ENCODE measurements at regions not wholly inside any gene's neighbourhood (a gene's known extent, or its start where the extent isn't known, plus 50 kb on each side); places are given as distances from the start of the nearest gene placed in this dataset.
"Not testable (repeated sequence)": the region's sequence is repeated elsewhere in the genome, so short reads cannot be mapped to it uniquely, and the experiment has no call there.

- not testable (repeated sequence) for DNase-seq
Measured at GRCh38 chr2:33906129-33906528, 307.0 kb upstream of the FAM98A start.

- DNase-seq = no peak
Measured at GRCh38 chr2:33904801-33905200, 305.7 kb upstream of the FAM98A start.

- DNase-seq = no peak
Measured at GRCh38 chr2:33903701-33904100, 304.6 kb upstream of the FAM98A start.

- DNase-seq = no peak
Measured at GRCh38 chr2:33903215-33903614, 304.1 kb upstream of the FAM98A start.

GRCh38 chr2:33900610-33901009 is 301.5 kb upstream of the FAM98A start:
- no peak for DNase-seq

- no peak for DNase-seq
Measured at GRCh38 chr2:33897741-33898140, 298.6 kb upstream of the FAM98A start.

GRCh38 chr2:33893824-33894223 is 294.7 kb upstream of the FAM98A start:
- no peak for DNase-seq

GRCh38 chr2:33891616-33892015 is 292.5 kb upstream of the FAM98A start:
- DNase-seq = no peak

- DNase-seq = no peak
Measured at GRCh38 chr2:33890686-33891085, 291.6 kb upstream of the FAM98A start.

- DNase-seq = no peak
Measured at GRCh38 chr2:33877348-33878016, 278.4 kb upstream of the FAM98A start.

- no peak for DNase-seq
Measured at GRCh38 chr2:33873076-33873605, 274.0 kb upstream of the FAM98A start.

GRCh38 chr2:33859811-33860461 is 260.8 kb upstream of the FAM98A start:
- DNase-seq = no peak

GRCh38 chr2:33859176-33859575 is 260.1 kb upstream of the FAM98A start:
- no peak for DNase-seq

- DNase-seq = no peak
Measured at GRCh38 chr2:33848486-33848885, 249.4 kb upstream of the FAM98A start.

GRCh38 chr2:33839791-33840190 is 240.7 kb upstream of the FAM98A start:
- no peak for DNase-seq

GRCh38 chr2:33836628-33837027 is 237.5 kb upstream of the FAM98A start:
- no peak for DNase-seq

- DNase-seq = no peak
Measured at GRCh38 chr2:33835911-33836310, 236.8 kb upstream of the FAM98A start.

GRCh38 chr2:33822964-33823363 is 223.9 kb upstream of the FAM98A start:
- no peak for DNase-seq

GRCh38 chr2:33812707-33813106 is 213.6 kb upstream of the FAM98A start:
- DNase-seq = no peak

- DNase-seq = no peak
Measured at GRCh38 chr2:33810046-33810835, 211.1 kb upstream of the FAM98A start.

- no peak for DNase-seq
Measured at GRCh38 chr2:33806041-33806440, 206.9 kb upstream of the FAM98A start.

GRCh38 chr2:33804155-33804554 is 205.1 kb upstream of the FAM98A start:
- no peak for DNase-seq

GRCh38 chr2:33796511-33796910 is 197.4 kb upstream of the FAM98A start:
- DNase-seq = no peak

GRCh38 chr2:33791625-33792024 is 192.5 kb upstream of the FAM98A start:
- no peak for DNase-seq
